ENCODE measurements at regions not wholly inside any gene's neighbourhood (a gene's known extent, or its start where the extent isn't known, plus 50 kb on each side); places are given as distances from the start of the nearest gene placed in this dataset.

DNA sequence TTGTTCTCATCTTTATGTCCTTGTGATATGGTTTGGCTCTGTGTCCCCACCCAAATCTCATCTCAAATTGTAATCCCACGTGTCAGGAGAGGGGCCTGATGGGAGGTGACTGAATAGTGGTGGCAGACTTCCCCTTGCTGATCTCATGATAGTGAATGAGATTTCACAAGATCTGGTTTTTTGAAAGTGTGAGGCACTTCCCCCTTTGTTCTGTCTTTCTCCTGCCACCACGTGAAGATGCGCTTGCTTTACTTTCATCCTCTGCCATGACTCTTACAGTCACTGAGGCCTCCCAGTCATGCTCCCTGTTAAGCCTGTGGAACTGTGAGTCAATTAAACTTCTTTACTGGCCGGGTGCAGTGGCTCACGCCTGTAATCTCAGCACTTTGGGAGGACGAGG is 161.0 kb downstream of the HERPUD2 start:
- peak; percentile 12 for DNase-seq

DNA sequence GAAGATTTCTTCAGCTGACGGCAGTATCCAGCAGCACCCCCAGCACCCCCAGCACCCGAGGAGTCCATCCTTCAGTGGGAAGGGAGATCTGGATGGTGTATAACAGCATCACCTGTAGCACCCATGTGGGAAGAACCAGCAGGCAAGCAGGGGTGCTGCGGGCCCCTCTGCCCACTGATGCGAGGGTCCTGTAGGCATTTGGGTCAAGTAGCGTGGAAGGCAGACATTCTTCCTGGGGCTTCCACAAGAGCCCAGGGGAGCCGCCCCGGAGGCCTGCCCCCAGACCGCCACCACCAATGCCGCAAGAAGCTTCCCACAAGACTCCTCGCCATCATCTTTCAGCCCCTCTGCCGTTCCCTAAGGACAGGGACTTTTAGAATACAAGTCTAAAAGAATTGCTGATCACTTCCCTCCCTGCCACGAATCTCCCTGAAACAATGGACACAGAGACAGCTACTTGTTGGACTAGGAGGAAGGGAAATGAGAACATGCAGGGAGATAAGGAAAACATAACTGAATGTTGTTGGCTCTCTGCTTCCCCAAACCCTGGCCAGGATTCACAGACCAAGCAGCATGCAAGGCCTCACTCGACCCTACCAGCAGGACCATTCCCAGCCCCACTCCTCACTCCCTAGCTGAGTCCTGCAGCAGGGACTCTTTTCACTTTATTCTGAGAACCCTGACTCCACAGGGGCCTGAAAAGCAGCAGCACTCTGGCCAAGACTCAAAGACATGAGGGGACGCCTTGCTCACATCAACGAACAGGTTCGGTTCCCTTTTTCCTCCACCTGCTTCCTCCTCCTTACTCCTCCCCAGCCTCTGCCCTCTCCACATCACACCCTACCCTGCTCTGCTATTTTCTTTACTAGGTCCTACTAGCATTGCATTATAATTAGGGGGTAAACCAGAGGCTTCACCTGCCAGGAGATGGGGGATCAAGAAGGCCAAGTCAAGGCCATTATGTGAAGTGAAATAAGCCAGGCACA is 164.5 kb downstream of the HERPUD2 start:
- no peak for DNase-seq

DNA sequence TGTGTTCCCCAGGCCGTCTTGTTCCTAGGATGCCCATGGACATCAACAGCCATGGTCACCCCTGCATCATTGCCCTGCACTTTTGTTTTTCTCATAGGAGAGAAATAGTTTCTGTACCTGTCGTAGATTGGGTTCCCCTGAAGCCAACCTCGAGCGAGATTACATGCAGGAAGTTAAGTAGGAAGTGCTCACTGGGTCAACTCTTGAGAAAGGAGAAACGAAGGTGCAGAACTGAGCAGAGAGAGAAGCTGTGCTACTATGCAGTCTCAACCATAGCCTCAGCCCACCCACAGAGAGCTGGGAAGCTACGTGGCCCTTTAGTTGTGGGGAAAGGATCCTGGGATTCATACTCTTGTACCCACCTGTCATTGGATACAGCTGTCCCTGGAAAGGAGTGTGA is 165.2 kb downstream of the HERPUD2 start:
- no peak for DNase-seq

DNA sequence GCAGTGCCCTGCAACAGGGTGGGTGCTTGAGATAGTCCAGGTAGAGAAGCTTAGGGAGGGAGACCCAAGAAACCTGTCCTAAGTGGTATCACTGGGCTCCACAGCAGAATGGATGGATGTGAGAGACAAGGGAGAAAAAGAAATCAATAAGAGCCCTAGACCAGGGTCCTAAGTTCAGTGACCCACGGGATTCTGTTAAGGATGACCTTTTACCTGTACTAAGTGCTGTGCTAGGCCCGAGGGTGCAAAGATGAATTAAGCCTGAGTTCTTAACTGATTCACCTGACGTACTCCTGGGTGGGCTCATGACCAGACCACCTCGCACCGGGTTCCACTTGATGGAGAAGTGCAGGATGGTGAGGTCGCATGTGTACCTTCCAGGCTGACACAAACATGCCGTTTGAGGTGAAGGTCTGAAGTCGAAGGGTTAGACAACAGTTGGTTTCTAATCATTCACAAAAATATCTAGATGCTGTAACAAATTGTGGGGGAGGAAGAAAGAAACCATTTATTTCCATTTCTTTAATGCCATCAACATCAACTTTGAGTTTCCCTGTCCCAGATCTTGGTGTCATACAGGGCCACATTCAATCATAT is 166.5 kb downstream of the HERPUD2 start:
- no peak for DNase-seq

DNA sequence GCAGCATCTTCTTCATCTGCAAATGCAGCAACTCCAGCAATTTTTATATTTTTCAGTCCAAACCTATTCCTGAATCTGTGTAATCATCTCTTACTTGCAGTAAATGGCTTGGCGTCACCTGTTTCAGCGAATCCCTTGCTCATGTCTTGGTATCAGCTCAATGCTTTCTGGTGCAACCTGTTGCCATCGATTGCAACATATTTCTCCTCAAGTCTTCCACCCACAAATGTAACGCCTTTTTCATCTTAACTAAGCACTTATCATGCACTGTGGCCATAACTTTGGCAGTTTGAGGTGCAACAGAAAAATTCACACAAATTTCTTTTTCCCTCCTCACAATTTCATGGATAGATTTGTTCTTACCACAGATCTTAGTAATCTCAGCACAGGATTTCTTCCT is 168.3 kb downstream of the HERPUD2 start:
- no peak for DNase-seq

DNA sequence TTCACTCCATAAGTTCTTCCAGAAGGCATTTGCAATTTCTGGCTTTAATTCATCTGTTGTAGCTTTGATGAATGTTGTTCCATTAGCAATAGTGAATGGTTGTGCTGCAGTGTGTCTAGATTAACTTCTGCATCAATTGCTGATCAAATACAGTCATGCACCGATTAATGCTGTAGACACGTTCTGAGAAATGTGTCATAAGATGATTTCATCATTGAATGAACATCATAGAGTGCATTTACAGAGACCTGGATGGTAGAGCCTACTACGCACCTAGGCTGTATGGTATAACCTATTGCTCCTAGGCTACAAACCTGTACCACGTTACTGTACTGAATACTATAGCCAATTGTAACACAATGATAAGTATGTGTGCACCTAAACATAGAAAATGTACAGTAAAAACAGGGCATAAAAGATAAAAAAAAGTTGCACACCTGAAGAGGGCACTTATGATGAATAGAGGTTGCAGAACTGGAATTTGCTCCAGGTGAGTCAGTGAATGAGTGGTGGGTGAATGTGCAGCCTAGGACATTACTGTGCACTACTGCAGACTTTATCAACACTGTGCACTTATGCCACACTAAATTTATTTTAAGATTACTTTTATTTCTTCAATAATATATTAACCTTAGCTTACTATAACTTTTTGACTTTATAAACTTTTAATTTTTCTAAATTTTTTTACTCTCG is 170.7 kb downstream of the HERPUD2 start:
- DNase-seq = no peak

DNA sequence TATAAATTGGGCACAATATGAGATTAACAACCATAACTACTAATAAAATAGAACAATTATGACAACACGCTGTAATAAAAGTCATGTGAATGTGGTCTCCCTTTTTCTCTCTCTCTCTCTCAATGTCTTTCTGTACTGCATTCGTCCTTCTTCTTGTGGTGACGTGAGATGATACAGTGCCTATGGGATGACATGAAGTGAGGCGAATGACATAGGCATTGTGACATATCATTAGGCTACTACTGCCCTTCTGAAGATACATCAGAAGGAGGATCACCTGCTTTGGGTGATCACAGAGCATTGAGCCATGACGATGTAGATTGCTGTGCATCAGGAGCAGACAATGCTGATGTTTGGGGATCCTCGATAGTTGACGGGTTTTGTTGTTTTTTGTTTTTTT is 171.6 kb downstream of the HERPUD2 start:
- no peak for DNase-seq

DNA sequence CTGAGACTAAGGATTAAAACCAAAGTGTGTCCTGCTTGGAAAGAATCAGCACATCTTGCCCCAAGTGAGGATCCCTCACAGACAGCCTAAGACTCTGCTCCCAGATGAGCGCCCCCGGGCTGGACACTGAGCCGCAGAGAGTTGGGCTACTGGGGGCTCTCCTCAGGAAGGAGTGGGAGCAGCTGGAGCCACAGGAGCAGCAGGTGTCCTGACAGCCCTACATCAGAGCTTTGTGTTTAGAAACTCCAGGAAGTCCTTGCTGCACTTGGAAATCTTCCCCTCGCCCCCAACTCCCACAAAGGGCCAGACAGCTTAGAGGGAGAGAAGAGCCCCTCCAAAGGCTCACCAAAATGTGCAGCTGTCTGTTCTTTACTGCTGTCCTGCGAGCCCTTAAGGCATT is 172.2 kb downstream of the HERPUD2 start:
- no peak for DNase-seq

DNA sequence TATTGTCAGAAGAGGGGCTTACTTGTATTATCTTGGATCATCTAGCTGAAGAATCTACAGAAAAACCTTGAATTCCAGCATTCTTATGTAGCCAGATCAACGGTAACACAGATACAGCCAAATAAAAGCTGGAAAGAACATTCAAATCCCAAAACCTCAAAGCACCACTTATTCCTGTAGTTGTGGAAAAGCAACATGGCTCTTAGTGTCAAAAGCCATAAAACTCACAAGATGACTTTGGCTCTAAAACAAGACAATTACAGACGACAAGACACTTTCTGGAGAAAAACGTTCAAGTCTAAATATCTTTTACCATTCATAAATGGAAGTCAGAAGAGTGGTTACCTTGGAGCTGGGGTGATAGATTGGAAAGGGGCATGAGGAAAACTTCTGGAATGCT is 173.0 kb downstream of the HERPUD2 start:
- DNase-seq = no peak

DNA sequence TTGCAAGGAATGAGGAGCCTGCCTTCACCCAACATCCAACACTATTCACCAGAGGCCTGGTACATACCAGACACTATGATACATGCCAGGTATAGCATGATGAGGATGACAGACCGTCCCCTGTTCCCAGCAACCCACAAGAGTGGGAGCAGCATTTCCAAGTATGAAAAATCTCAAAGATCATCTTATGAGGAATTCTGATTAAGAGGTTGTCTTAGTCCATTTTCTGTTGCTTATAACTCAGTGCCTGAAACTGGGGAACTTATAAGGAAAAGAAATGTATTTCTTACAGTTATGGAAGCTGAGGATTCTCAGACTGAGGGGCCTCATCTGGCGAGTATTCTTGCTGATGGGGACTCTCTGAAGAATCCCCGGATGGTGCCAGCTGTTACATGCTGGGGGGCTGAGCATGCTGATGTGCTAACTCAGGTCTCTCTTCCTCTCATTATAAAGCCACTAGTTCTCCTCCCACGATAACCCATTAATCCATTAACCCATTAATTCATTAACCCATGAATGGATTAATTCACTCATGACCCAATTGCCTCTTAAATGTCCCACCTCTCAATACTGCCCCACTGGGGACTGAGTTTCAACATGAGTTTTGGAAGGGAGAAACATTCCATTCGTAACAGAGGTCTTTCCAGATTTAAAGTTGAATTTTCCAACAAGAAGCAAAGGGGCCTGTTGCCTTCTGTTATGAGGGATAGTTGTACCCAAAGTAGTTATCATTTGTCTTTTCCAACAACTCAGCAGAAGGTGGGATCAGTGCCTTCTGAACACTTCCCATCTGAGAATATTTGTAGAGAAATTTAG is 173.9 kb downstream of the HERPUD2 start:
- no peak for DNase-seq

DNA sequence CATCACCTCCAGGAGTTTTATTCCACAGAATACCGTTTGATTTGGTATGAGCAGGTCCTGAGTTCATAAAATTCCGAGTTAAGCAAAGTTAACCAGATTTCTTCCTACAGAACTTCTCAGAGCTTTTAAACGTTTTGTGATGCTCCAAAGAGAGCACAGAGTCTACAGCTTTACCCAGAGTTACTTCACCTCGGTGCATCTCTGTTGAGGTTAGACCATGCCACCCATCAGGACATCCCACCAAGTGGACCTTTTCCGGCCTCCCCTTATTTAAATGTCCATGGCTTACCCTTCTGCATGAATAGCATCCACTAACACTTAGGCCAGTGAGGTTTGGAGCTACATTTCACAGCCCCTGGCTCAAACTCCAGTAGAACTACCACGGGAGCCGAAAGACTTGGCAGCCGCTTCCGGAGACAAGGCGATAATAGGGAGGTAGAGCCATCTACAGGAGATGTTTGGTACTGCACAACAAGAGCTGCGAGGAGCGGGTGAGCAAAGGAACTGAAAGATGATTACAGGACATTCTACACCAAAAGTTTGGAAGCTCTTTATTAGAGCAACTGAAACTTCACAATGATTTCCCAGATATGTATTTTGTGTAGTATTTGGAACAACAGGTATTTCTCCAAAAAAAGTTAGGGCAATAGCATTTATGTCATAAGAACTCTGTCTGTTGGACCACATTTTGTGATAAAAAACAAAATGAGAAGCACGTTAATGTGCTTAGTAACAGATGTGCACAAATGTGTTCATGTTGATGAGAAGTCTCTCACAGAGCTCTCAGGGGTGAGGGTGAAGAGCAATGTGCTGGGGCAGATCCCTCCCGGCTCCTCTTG is 174.7 kb downstream of the HERPUD2 start:
- peak; percentile 87 for DNase-seq

DNA sequence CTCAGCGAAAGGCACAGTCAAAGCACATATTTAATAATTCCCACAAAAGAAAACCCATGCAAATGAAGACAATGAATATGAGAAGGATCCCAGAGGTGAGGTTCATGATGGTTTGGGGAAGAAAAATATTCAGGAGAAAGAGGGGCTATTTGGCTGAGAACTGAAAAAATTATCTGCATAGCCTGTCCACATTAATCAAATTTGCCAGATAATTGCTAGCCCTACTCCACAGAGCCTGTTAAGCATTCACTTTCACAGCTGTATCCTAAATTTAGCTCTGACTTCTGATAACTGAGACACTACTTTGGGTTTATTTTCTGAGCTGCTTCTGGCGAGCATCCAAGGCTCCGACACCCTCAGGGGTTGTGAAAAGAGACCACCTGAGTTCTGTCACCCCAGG is 176.2 kb downstream of the HERPUD2 start:
- no peak for DNase-seq

DNA sequence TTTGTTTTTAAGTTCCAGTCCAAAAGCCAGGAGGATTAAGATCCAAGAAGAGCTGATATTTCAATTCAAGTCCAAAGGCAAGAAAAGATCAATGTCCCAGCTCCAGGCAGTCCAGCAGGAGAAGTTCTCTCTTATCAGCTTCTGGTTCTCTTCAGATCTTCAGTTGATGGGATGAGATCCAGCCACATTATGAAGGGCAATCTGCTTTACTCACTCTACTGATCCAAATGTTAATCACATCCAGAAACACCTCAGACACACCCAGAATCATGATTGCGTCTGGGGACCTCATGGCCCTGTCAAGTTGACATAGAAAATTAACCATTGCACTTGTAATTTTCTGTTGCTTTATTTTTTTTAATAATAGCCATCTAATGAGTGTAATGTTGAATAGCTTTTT is 178.4 kb downstream of the HERPUD2 start:
- DNase-seq = no peak

DNA sequence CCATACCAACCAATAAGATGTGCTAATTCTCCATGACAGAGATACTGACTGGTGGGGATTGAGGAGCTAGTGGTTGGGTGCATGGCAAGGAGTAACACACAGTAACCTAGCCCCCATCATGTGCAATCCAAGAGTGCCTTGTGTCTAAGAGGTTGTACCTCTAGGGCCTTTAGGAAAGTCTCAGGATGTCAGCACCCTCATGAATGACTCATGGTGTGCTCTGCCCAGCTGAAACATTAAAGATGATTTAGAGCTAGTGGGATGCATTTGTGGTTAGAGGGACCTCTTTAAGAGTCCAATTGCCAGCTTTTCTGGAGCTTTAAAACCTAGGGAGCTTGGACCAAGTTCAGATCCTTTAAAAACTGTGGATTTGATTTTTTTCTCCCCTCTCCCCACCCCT is 181.1 kb downstream of the HERPUD2 start:
- no peak for DNase-seq

DNA sequence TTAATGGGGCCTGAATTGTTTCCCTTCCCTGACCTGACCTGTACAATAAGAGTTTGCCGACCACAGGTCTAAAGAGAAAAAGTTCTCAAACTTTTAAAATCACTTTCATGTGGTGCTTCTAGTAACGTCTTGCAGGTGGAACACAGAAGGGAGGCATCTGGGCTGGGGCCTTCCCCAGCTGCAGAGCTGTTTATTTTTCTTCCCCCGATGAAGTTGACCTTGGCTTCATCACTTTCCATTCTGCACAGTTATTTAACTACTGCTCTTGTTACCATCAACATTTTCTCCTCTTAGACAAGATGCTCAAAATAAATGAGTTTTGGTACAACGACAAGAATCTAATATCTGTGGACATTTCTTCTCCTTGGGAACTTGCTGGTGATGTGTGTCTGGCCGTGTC is 181.7 kb downstream of the HERPUD2 start:
- DNase-seq = no peak

DNA sequence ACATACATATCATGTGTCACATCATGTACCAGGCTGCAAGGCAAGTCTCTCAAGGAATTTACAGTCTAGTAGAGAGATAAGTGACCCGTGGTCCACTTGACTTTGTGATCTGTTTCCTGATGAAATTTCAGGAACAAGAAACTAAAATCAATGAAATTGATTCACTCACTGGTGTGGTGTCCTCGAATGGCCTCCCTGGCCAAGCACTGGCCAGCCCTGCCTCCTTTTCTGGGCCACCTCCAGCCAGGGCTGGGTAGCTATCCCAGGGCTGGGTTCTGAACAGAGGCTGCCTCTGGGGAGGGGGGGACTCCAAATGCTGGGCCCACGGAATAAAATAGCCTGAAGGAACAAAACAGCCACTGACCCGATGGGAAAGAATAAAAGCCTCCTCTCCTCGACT is 182.2 kb downstream of the HERPUD2 start:
- no peak for DNase-seq

DNA sequence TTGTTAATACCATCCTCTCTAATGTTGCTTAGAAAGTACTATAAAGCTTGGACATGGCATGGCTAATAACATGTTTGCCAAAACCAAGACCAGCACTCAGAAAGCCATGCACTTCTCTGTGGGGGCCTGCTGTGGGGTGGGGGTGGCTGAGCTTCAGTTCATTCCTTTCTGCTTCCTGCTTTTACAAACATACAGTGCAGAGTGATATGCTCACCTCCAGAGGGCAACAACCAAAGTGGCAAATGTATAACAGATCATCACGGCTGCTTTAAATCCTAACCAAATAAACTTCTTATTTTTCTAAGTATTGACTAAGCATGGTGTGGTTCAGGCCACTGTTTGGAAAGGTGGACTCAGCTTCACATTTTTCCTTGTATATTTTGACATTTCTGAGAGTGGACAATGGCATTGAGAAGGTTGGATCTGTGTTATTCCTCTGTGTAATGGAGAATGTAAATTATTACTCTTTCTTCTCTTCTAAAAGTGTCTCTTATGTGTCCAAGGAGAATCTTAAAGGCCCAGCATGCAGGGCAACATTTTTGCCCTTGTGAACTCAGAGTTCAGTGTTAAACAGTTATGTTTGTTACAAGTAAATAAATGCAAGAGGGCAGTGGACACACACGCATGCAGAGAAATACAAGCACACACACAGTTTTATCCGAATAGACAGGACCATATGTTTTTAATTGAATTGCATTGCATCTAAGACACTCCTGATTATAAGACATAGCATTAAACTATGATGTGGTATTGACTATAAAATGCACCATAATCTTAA is 186.1 kb downstream of the HERPUD2 start:
- peak; percentile 13 for DNase-seq

DNA sequence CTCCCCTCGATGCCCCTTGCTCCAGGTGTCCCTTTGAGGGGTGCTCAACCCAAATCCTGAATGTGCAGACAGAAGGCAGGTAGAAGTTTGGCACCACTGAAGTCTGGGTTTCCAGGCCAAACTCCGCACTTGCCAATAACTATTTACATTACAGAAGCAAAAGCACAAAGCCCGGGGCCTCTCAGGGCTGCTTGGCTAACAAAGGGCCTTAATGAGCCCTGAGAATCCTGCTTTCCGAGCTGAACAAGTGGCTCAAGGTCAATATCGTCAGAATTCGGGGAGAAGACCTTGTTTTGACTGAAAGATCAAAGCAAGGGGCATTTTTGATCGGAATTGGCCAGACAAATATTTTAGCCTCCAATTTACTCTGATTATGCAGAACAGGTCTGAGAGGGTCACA is 189.9 kb downstream of the HERPUD2 start:
- DNase-seq = no peak

DNA sequence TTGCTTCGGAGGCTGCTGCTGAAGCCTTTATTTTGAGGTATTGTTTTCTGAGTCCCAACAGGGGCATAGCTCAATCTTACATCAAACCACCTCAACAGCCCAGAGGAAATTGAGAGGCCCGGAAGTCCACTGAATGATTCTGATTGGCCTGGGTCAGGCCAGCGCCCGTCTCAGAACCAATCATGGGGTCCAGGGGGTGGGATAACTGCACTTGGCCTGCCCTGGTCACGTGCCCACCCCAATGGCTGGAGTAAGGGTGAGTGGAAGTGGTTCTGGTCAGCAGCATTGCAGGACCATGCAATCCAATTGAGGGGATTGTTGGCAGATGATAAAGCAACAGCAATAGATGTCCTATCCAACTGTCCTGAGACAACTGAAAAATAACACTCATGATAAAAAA is 190.6 kb downstream of the HERPUD2 start:
- no peak for DNase-seq

DNA sequence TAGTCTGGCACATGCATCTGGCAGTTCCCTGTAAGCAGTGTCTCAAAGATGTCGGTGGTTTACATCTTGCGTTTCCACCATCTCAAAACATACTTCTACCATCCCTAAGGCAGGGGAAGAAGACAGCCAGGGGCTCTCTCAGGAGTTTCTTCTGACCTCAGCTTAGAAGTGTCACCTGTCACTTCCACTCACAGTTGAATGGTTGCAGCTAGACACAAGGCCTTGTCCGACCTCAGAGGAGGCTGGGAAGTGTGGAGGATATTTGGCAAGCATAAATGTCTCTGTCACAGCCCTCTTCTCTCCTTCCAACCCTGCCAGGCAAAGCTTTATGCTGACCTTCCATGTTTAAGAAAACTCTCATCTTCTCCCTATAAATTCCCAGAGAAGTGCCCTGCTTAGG is 193.3 kb downstream of the HERPUD2 start:
- no peak for DNase-seq

DNA sequence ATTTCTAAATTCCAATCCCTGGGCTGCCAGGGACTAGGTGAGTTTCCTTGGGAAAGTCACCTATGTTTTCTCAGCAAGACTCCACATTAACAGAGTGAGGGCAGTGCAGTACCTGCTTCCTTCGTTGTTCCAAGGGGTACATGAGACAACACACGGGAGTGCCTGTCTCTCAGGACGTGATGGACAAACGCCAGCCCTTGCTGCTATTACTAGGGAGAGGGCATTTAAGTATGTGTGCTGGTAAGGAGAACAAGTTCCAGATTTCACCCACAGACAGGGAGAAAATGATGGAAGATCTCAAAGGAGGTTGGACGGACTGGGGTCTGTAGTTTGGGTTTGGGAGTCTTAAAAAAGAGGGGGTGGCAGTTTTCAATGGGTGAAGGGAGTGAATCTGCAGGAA is 195.7 kb downstream of the HERPUD2 start:
- no peak for DNase-seq
